Adrenal gland (tissue), 5 donors: ENCODE measurements at regions not wholly inside any gene's neighbourhood (a gene's known extent, or its start where the extent isn't known, plus 50 kb on each side); places are given as distances from the start of the nearest gene placed in this dataset.

ENCODE experiments used
- CTCF ChIP-seq, 6 experiments: fragments of 450-650 bp in 4 of 6; fragments of 200-600 bp in 2 of 6; sonication (generic) in 1 of 6; IDR thresholded peaks; 1 replicate in 5 of 6; 2 replicates in 1 of 6; pipeline versions ENCODE4 v1.5.1 to v1.8.0; 2016 to 2021; ENCODE audit warnings: antibody characterized with exemption in 6 of 6, mild to moderate bottlenecking in 2 of 6, moderate library complexity in 1 of 6
- POLR2A ChIP-seq, 2 donors: fragments of 450-650 bp; IDR thresholded peaks; one replicate each; pipeline ENCODE4 v1.6.1; 2017; ENCODE audit warnings: antibody characterized with exemption in 2 of 2, mild to moderate bottlenecking in 2 of 2, moderate library complexity in 1 of 2
- donor health status: DM: no; HTN: no; CAD: no.

- TF ChIP-seq CTCF (IDR thresholded peaks at IDR 0.05) = no peak
- no peak for TF ChIP-seq POLR2A (IDR thresholded peaks at IDR 0.05)
Measured at GRCh38 chr2:129799036-129799958, 180.2 kb upstream of the RAB6C start.
